GM19351 (cell line): ENCODE measurements at regions not wholly inside any gene's neighbourhood (a gene's known extent, or its start where the extent isn't known, plus 50 kb on each side); places are given as distances from the start of the nearest gene placed in this dataset.
"Not testable (repeated sequence)": the region's sequence is repeated elsewhere in the genome, so short reads cannot be mapped to it uniquely, and the experiment has no call there.

Experiments used
- ATAC-seq: cut with Tn5 transposase; IDR thresholded peaks from one replicate; pipeline ENCODE4 v1.9.1; 2021; ENCODE audit warnings: mild to moderate bottlenecking, moderate library complexity; ENCODE audit not compliant: unreplicated experiment

DNA sequence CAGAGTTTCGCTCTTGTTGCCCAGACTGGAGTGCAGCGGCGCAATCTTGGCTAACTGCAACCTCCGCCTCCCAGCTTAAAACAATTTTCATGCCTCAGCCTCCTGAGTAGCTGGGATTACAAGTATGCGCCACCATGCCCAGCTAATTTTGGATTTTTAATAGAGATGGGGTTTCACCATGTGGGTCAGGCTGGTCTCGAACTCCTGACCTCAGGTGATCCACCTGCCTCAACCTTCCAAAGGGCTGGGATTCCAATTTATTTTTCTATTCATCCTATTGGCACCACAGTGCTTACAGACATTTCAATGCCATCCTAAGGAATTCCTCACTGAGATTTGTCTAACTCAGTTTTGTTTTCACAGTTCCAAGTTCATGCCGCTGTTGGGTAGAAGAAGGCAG, 98.3 kb upstream of the EGLN3 start:
- ATAC-seq, result not testable (repeated sequence)

DNA sequence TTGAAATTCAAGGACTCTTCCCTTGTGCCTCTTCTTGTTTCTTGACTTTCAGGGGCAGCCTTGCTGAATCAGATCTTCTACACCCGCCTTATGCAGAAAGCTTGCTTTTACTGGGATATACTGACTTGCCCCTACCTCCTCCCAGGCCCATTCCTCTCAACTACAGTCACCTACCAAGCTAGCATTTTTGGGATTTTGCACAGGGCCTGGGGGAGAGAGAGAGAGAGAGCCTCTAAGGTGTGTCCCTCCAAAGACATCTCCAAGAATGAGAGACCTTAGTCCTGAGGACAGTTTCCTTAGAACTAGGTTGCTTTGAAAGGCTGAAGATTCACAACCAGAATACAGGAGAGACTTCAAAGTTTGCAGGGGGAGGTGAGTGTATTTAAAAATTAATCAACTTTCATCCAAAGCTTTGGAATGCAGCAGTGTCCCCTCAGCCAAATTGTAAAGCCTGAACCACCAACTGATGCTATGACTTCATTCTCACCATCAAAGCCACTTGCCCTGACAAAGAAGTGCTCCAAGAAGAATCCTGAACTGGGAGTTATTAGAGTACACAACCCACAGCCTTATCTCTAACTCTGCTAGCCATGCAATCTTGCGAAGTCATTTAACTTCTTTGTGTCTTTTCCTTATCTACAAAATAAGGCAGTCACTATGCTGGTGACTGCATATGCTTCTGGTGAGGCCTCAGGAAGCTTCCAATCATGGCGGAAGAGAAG, 96.1 kb upstream of the EGLN3 start:
- ATAC-seq, result no peak

DNA sequence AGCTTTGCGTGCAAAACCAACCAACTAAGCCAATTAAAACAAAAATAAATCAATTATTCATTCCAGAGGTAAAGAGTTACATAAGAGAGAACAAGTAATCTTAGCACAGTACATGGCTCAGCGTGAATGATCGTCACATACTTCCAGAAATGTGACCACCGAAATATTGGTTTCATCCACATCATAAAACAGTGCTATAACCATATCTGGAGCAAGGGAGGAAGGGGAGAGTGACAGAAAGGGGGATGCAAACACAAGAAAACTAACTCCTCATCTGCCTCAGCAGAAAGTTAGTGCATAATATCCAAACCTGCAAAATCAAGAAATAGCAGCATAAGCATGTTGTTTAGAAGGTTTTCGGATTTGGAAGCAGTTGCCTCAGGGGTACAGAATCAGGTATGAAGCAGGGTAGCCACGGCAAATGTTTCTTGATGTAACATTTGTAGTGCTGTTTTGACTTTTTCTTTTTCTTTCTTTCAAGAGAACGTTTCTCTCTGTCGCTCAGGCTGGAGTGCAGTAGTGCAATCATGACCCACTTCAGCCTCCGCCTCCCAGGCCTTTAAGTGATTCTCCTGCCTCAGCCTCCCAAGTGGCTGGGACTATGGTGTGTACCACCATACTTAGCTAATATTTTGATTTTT, 93.9 kb upstream of the EGLN3 start:
- ATAC-seq, result no peak

DNA sequence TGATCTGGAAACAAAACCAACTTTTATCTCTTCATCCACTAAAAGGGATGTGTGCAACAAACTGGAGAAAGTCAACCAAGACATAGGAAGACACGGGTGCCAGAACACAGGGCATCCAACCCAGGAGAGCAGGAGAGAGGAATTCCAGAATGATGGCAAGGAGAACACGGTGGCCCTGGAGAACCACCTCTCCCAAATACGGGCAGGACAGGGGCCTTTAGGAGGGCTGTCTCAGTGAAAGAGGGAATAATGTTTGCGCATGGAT, 93.4 kb upstream of the EGLN3 start:
- no peak for ATAC-seq

DNA sequence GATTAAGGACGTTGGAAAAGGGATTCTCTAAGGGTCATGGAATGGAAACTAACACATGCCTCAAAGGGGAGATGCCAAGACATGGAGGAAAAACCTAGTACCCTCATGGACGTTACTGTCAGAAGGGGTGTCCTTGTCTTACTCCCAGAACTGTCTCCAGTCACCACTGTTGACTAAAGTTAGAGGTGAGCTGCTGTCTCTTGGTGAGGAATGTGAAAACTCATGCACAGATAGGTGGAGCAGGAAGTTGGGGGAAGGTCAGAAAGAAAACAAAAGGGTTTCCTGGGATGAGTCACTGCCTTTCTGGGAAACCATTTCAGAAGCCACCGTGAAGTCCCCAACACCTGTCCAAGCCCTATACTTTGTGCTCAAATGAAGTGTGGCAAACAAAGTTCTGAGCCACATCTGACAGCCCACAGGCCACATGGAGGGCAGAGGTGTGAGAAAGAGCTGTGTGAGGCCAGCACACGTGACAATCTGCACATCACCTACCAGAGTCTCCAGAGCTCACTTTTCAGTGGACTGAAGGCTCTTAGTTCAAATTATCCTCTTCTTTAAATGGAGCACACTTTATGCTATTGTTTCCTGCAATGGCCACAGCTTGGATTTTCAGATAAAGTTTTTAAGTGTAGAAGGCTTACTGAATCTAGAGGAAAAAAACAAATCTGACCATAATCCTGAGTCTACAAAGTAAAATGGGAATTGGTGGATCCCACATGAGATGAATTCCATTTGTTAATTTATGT, 92.9 kb upstream of the EGLN3 start:
- ATAC-seq, result peak; percentile 90

DNA sequence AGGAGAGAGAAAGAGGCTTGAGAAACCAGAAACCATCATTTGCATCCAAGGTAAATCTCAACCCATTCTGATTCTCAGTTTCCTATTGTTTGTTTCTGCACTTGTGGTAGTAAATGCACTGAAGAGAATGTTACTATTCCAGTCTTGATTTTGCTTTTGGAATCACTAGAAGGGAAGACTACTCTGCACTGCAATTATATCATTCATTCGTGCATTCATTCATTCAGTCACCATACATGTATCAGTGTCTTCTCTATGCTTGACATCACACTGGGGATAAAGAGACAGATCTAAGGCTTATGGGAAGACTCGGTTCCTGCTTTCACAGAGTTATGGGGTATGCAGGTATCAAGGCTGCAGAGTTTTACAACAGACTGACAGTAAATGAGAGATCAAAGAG, 90.3 kb upstream of the EGLN3 start:
- ATAC-seq, result no peak

DNA sequence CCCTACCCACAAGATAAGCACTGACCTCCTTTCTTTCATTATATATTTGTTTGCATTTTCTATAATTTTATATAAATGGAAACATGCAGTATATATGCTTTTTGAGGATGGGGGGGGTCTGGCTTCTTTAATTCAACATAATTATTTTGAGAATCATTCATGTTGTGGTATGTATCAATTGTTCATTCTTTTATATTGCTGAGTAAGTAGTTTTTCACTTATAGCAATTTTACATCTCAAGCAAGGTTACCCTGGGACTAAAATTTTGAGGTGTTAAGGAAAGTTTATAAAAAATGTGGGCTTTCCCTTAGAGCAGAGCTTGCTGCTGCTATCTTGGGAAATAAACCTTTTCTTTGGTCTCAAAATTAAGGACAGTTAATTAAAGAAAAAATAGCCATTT, 89.9 kb upstream of the EGLN3 start:
- no peak for ATAC-seq

DNA sequence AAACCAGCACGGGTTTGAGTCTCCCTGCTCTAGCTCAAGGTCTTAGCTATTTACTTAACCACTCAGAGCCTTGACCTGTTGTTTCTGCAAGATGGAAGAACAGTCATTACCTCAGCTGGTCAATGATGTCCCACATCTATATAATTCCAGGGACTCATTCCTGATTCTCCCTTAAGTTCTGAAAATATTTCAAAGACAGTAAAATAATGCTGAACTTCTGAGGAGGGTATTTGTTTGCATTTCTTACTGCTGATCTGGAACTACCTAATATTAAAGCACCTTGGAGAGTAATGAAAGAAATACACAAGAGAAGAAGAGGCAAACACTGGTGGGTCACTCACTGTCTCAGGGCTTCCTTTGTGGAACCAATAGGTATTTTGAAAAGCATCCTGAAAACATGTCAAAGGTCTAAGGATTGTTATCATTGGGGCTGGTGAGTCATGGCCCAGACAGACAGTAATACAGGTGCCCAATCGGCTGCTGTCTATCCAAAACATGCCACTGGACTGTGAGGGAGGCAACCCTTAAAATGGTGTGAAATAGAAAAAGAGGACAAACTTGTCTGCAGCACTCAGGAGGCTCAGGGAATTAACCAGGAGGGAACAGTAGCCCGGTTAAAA, 88.7 kb upstream of the EGLN3 start:
- ATAC-seq, result no peak

DNA sequence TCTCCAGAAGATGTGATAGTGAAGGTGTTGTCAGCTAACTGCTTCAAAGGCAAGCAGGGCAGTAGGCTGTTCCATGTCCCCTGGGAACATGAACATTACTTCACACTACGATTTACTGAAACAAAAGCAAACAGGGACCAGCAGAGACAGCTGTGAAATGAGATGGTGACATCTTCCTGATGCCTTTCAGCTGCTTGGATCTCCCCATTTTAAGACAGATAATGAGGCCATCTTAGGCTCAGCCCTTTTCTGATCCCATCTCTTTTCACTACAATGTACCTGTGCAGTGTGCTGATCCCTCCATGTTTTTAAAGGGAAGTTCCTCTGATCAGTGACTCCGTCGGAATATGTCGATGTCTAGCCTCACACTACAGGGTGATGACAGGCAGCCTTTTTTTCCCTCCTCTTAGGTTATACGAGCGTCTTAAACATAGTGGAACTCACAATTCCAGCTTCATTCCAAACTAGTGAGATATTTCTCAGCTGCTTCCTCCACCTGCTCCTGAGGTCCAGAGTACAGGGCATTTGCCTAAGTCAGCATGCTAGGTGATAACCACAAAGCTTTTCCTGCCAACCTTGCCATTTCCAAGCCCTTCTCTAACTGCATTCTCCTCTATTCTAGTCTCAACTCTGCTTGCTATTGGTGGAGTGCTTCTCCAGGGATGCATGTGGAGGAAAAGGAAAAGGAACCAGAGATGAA, 87.6 kb upstream of the EGLN3 start:
- ATAC-seq, result no peak

DNA sequence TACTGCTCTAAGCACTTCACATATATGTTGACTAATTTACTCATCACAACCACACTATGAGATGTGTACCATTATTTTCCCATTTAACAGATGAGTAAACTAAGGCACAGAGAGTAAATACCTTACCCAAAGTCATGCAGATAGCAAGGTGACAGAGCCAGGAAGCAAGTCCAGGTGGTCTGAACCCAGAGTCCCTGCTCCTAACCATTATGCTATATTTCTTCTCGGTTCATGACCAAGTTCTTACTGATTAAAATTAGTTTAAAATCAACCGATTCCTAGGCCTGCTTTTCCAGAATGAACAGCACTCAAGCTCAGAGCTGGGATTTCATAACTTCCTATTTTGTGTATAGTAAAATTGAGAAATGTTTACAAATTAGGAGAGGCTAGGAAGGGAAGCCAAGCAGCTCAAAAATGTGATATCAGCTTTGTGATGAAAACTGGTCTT, 85.5 kb upstream of the EGLN3 start:
- ATAC-seq, result no peak

DNA sequence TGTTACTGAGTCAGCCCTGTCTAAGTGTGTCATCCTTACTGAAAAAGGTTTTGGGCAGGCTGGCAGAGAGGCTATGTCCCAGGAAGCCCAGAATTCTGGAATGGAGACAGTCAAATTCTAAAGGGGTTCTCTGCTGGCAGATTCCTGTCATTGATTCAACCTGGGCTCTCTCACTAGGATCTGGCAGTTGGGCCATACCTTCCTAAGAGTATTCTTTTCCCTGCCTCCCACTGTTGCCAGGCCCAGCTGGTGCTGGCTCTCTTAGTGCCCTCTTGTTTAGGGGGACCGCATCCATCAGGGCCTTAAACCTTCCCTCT, 85.0 kb upstream of the EGLN3 start:
- ATAC-seq, result no peak

DNA sequence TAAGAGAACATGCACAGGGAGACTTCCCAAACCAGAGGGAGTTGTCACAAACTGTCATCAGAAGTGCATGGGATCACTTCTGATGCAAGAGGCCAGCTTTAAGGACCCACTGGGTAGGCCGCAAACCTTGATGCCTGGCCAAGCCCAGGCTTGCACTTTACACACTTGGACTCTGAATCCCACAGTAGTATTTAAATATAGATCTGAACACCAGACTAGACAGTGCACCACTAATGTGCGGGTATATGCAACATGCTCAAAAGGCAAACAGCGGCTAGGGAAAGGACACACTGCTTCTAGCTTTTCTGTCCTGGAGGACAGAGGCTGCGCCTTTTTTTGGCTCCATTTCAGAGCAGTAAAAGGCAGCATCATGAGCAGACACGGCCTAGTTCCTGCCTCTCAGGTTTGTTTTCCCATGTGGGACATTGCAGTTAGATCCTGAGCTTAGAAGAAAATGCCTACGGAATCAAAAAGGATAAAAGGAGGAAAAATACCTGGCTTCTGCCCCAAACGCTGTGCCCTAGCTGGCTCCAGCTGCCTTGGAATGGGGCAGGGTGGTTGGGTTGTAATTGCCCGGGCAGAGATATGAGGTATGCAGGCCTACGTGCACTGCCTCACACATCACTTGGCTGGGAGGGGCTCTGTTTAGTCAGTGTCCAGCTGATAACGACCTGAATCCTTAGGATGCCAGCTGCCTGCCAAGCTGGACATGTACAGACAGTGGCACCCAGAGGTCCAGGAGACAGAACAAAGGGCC, 84.5 kb upstream of the EGLN3 start:
- ATAC-seq, result no peak

DNA sequence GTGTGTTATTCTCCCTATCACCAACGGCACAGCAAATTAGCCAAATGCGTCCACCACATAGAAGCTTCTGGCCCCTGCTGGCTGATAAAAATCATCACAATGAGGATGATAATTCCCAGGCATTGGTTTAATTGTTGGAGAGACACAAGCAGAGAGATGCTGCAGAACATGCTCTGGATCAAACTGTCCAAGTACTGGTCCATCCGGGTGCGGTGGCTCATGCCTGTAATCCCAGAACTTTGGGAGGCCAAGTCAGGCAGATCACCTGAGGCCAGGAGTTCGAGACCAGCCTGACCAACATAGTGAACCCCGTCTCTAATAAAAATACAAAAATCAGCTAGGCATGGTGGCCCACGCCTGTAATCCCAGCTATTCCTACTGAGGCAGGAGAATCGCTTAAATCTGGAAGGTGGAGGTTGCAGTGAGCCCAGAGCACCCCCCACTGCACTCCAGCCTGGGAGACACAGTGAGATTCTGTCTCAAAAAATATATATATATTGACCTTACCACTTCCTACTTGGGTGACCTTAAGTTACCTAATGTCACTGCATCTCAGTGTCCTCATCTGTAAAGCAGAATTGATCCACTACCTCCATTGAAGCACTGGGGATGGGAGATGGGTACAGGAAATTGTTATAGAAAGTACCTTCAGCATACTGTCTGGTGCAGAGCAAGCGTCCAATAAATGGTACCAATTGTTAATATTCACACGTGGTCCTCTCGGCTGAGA, 83.7 kb upstream of the EGLN3 start:
- no peak for ATAC-seq

DNA sequence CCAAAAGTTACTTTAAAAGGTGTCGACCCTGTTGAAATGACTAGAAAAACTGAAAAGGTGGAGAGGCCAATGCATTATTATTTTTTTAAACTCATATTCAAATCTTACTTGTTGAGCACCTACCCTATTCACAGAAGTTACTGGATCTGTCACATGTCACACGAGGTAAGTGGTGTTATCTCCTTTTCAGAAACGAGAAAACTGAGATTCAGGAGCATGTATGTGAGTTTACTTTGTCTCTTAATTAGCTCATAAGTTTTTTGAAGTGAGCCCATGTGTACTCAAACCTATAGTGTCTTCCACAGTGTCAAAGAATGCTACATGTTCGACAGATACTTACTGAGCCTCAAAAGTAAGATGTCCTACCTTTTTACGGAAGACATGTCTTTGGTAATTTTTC, 81.8 kb upstream of the EGLN3 start:
- no peak for ATAC-seq

DNA sequence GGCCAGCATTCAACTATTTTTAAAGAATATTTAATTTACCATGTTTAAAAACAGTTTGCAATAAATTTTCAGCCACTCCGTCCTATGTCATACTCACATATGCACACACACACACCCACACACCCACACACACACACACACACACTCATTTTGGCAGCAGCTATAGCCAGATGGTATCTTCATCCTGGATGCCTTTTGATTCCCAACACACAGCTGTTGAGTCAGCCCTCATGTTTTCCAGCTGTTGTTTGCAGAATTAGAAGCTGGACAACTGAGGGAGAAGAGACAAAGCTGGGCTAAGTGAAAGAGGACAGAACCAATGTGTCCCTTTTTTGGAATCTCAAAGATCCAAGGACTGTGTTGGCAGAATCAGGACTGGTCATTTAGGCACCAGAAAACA, 80.0 kb upstream of the EGLN3 start:
- ATAC-seq, result no peak

DNA sequence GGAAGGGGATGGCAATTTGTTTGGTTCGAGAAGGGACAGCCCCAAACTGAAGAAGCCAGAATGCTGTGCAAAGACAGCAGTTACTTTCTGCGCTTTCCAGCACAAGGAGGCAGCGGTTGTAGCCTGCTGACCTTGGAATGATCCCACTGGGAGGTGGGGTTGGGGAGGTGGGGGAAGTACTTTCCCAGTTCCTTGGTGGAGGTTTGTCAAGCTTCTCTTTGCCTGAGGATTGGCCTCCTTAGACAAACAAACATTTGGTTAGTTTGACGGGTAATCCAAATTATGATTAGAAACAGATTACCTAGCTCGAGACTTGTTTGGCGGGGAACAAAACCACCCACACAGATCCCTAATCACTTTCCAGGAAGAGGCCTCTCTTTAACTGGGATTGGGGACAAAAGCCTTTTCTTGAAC, 79.1 kb upstream of the EGLN3 start:
- no peak for ATAC-seq

DNA sequence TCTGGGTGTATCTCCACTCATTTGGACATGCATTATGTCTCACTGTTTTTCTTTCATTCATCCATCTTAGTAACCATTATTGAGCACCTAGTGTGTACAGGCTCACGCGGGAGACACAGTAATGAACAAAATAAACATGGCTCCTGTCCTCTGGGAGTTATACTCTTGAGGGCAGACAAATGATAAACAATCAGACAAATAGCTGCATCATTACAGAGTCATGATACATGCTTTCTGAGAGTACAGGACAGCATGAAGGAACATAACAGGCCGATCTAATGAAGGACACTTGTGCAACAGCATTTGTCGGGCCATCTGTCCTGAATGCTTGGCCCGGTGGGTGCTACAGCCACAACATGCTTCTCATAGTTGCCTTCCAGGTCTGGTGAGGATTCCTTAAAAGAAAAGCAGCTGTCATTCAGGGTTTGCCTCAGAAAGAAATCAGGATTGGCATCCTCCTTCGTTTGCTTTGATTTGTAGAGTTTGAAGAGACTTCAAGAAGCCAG, 77.2 kb upstream of the EGLN3 start:
- ATAC-seq, result no peak

DNA sequence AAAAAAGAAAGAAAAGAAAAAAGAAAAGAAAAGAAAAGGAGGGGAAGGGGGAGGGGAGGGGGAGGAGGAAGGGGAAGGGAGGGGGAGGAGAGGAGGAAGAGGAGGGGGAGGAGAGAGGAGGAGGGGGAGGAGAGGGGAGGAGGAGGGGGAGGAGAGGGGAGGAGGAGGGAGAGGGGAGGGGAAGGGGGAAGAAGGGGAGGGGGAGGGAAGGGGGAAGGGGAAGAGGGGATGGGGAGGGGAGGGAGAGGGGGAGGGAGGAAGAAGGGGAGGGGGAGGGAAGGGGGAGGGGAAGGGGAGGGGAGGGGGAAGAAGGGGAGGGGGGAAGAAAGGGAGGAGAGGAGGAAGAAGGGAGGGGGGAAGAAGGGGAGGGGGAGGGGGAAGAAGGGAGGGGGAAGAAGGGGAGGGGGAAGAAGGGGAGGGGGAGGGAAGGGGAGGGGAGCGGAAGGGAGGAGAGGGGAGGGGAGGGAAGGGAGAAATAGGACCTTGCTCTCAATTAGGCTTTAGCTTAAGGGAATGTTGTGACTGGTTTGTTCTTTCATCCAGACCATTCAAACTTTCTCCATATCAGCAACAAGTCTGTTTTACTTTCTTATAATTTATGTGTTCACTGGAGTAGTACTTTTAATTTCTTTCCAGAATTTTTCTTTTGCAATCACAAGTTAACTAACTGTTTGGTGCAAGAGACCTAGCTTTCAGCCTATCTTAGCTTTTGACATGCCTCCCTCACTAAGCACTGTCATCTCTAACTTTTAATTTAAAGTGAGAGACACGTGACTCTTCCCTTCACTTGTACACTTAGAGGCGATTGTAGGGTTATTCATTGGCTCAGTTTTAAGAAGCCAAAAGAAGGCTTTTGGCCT, 76.5 kb upstream of the EGLN3 start:
- no peak for ATAC-seq
